IPS DF 6.9 (cell line): ENCODE measurements at regions not wholly inside any gene's neighbourhood (a gene's known extent, or its start where the extent isn't known, plus 50 kb on each side); places are given as distances from the start of the nearest gene placed in this dataset.

Experiments used
- DNase-seq: peaks from one replicate; pipeline ENCODE4 v3.0.0-alpha.2; 2013; ENCODE audit warnings: low read depth, low spot score
- H3K27ac ChIP-seq: one replicate; pipeline ENCODE4 v1.5.1; 2013; ENCODE audit warnings: low read length, control low read depth
- H3K27me3 ChIP-seq: 2 replicates; pipeline ENCODE4 v1.6.1; 2013; ENCODE audit warnings: mild to moderate bottlenecking, low read length; ENCODE audit not compliant: control insufficient read depth, insufficient read depth
- H3K36me3 ChIP-seq: 2 replicates; pipeline ENCODE4 v1.6.1; 2013; ENCODE audit warnings: low read length; ENCODE audit not compliant: control insufficient read depth, insufficient read depth
- H3K4me1 ChIP-seq: 2 replicates; pipeline ENCODE4 v1.6.1; 2013; ENCODE audit warnings: low read length; ENCODE audit not compliant: control insufficient read depth, insufficient read depth
- H3K4me3 ChIP-seq: 2 replicates; pipeline ENCODE4 v1.5.1; 2013; ENCODE audit warnings: mild to moderate bottlenecking, low read length
- H3K9me3 ChIP-seq: 2 replicates; pipeline ENCODE4 v1.6.1; 2013; ENCODE audit warnings: low read length, inconsistent platforms; ENCODE audit not compliant: control insufficient read depth, insufficient read depth
- WGBS: extraction: QIAGEN DNeasy Blood & Tissue Kit; methylation state at CpG from one replicate; pipeline ENCODE4 v1.1.7; 2013; ENCODE audit warnings: mixed read lengths, missing lambda C conversion rate; ENCODE audit not compliant: insufficient read length, insufficient coverage; 5-methylcytosine and 5-hydroxymethylcytosine counted together

- Histone ChIP-seq H3K4me1 (no peaks in the 10 kb centered on the region), H3K27me3 (no peaks in the 10 kb centered on the region), H3K4me3 (no peak overlapping the region), H3K36me3 (no peaks in the 10 kb centered on the region), H3K27ac (no peak overlapping the region), H3K9me3 (no peaks in the 10 kb centered on the region)
- WGBS: no CpG with 5 or more reads among the region's 3 CpGs
- DNase-seq: no peak
Measured at GRCh38 chr7:39888171-39888853, 61.7 kb upstream of the CDK13 start.

- no CpG with 5 or more reads among the region's 4 CpGs for WGBS
- no peaks in the 10 kb centered on the region for H3K27me3 ChIP-seq
- no peaks in the 10 kb centered on the region for H3K4me1 ChIP-seq
Measured at GRCh38 chr7:39890411-39890810, 59.6 kb upstream of the CDK13 start.

GRCh38 chr7:39891894-39892293, 58.2 kb upstream of the CDK13 start:
- no CpG with 5 or more reads among the region's 1 CpG for WGBS
- Histone ChIP-seq H3K36me3 (no peaks in the 10 kb centered on the region), H3K9me3 (no peaks in the 10 kb centered on the region), H3K4me1 (no peaks in the 10 kb centered on the region), H3K27ac (no peak overlapping the region), H3K27me3 (no peaks in the 10 kb centered on the region), H3K4me3 (no peak overlapping the region)
- no peak for DNase-seq

More at GRCh38 chr7:39890411-39890810, 59.6 kb upstream of the CDK13 start:
- Histone ChIP-seq H3K36me3 (no peaks in the 10 kb centered on the region), H3K9me3 (no peaks in the 10 kb centered on the region), H3K27ac (no peak overlapping the region), H3K4me3 (no peak overlapping the region)
- no peak for DNase-seq

- no peaks in the 10 kb centered on the region for H3K27me3 ChIP-seq
- H3K9me3 ChIP-seq: no peaks in the 10 kb centered on the region
- H3K36me3 ChIP-seq: no peaks in the 10 kb centered on the region
- H3K27ac ChIP-seq: no peak overlapping the region
- DNase-seq: no peak
- H3K4me3 ChIP-seq: no peak overlapping the region
- no CpG with 5 or more reads among the region's 1 CpG for WGBS
- no peaks in the 10 kb centered on the region for H3K4me1 ChIP-seq
Measured at GRCh38 chr7:39892361-39892760, 57.7 kb upstream of the CDK13 start.

GRCh38 chr7:39894904-39895303, 55.2 kb upstream of the CDK13 start:
- no peaks in the 10 kb centered on the region for H3K36me3 ChIP-seq
- no peak overlapping the region for H3K4me3 ChIP-seq
- H3K4me1 ChIP-seq: no peaks in the 10 kb centered on the region
- DNase-seq: no peak
- no peaks in the 10 kb centered on the region for H3K27me3 ChIP-seq
- H3K9me3 ChIP-seq: no peaks in the 10 kb centered on the region
- no CpG with 5 or more reads among the region's 2 CpGs for WGBS
- H3K27ac ChIP-seq: no peak overlapping the region

- no peaks in the 10 kb centered on the region for H3K36me3 ChIP-seq
- H3K27me3 ChIP-seq: no peaks in the 10 kb centered on the region
- H3K4me1 ChIP-seq: no peaks in the 10 kb centered on the region
- no peak overlapping the region for H3K27ac ChIP-seq
- no peaks in the 10 kb centered on the region for H3K9me3 ChIP-seq
- DNase-seq: no peak
- no peak overlapping the region for H3K4me3 ChIP-seq
- WGBS: no CpG with 5 or more reads among the region's 9 CpGs
Measured at GRCh38 chr7:39896840-39897239, 53.2 kb upstream of the CDK13 start.

GRCh38 chr7:39898867-39899266, 51.2 kb upstream of the CDK13 start:
- Histone ChIP-seq H3K36me3 (no peaks in the 10 kb centered on the region), H3K27me3 (no peaks in the 10 kb centered on the region), H3K4me1 (no peaks in the 10 kb centered on the region), H3K27ac (no peak overlapping the region), H3K9me3 (no peaks in the 10 kb centered on the region), H3K4me3 (no peak overlapping the region)
- no peak for DNase-seq
- no CpG with 5 or more reads among the region's 2 CpGs for WGBS
